Transverse colon (tissue), 3 donors: ENCODE measurements at regions not wholly inside any gene's neighbourhood (a gene's known extent, or its start where the extent isn't known, plus 50 kb on each side); places are given as distances from the start of the nearest gene placed in this dataset.

Experiments used
- CTCF ChIP-seq, 5 experiments: fragments of 200-600 bp in 3 of 5; fragments of 450-650 bp in 2 of 5; sonication (generic) in 3 of 5; IDR thresholded peaks; 1 replicate in 2 of 5; 2 replicates in 3 of 5; pipeline ENCODE4 v1.5.1; 2016 to 2017; ENCODE audit warnings: antibody characterized with exemption in 5 of 5, inconsistent platforms in 3 of 5, mild to moderate bottlenecking in 2 of 5, moderate library complexity in 1 of 5
- EP300 ChIP-seq: sonication (generic); formaldehyde crosslinking; IDR thresholded peaks from one replicate; pipeline ENCODE4 v1.6.1; 2017; ENCODE audit warnings: antibody characterized with exemption, low read depth
- POLR2A ChIP-seq: fragments of 450-650 bp; IDR thresholded peaks from one replicate; pipeline ENCODE4 v1.6.1; 2016; ENCODE audit warnings: antibody characterized with exemption, mild to moderate bottlenecking, moderate library complexity

GRCh38 chr11:128156486-128156885, 430.9 kb downstream of the ETS1 start:
- TF ChIP-seq POLR2A, result no peak
- no peak for TF ChIP-seq CTCF (IDR thresholded peaks at IDR 0.05)
- TF ChIP-seq EP300, result no peak
